Activated T-cell treated with anti-CD3 and anti-CD28 coated beads for 1 hour (primary cell): ENCODE measurements at regions not wholly inside any gene's neighbourhood (a gene's known extent, or its start where the extent isn't known, plus 50 kb on each side); places are given as distances from the start of the nearest gene placed in this dataset.

ENCODE experiments used
- DNase-seq: peaks from one replicate; pipeline ENCODE4 v3.0.0-alpha.2; 2020; ENCODE audit warnings: low read depth

DNA sequence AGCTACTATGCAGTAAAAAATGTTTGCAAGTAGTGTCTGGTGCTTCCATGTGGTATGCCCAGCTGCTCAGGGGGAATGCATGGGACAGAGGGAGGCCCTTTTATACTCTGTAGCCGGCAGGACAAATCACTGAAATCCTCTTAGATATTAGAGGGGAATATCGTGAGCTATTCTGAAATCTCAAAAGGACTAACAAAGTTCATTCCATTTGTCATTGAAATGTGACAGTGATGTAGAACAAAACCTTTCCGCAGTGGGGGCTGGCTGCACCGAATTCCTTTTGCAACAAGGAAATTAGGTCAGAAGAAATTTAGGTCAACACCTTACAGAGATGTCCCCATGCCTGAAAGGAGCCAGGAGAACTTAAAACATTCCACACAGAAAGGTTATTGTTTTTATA is 72.4 kb upstream of the MEF2C start:
- DNase-seq, result no peak

DNA sequence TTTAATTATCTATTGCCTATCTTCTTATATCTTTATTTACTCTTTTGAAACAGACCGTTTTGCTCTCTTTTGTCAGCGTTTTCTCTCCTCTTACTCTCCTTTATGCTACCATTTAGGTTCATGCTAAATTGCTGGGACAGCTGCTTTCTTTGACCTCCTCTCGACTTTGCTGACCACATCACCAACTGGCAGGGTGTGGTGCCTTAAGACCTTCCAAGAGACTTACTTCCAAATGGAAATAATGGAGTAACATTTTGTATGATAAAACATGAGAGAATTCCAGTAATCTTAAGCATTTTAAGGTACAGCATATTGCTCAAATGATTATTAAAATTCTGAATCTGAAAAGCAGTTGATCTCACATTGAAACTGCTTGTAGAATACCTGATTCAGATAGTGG is 71.5 kb upstream of the MEF2C start:
- DNase-seq, result no peak

DNA sequence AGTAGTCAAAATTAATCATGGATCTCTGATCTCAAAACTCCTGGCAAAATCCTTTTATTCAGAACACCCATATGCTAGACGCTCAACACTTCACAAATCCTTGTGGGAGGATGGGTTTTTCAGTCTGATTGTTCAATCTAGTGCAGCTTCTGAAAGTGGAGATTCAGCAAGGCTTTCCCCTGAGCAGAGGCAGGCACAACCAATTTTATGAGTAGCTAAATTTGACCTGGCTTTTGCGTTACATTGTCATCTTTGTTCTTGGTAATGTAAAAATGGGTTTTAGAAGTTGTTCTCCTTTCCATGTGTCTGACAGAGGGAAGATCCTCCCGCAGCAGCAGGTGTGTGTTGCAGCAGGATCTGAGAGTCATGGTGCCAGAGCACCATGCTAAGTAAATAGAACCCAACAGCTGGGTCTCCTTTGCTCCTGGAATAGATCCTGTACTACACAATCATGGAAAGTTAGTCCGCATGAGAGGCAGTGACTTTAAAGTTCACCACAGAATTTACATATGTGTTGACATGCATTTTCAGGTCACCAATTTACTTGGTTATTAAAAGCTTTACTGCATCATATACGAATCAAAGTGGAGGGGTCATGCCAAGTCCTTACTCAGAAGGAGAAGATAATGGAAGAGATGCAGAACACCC is 70.1 kb upstream of the MEF2C start:
- DNase-seq, result no peak

DNA sequence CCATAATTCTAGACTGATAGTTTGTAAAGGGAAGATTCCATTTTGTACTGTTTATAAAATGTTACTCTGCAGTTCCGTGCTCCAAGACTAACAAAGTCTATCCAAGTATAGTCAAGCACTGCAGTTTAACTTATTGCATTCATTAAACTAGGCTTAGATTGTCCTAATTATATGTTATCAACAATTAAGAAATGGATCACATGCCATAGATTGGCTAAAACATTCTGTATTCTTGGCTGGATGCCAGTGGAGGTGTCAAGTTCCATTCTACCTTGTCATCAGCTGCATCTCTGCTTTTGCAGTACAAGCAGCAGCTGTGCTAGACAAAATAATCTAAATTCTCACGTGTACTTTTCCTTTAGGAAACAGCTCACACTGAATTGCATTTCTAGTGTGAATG is 69.4 kb upstream of the MEF2C start:
- DNase-seq, result no peak

DNA sequence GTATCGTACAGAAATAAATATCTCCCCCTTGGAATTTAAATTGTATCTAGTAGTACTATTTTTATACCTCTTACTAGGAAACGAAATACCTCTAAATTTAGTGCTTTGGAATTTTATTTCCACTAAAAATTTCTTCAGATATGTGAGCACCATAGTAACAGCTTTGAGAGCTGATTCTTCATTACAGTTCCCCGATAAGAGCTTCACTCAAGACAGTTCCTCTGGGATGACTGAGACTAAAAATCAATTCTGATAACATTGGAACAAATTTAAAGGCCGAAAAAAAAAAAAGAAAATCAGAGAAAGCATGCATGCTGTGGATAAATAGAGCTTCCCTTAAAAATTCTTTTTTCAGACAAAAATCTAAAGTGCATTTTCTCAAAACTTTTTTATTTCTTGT is 68.5 kb upstream of the MEF2C start:
- DNase-seq, result no peak

DNA sequence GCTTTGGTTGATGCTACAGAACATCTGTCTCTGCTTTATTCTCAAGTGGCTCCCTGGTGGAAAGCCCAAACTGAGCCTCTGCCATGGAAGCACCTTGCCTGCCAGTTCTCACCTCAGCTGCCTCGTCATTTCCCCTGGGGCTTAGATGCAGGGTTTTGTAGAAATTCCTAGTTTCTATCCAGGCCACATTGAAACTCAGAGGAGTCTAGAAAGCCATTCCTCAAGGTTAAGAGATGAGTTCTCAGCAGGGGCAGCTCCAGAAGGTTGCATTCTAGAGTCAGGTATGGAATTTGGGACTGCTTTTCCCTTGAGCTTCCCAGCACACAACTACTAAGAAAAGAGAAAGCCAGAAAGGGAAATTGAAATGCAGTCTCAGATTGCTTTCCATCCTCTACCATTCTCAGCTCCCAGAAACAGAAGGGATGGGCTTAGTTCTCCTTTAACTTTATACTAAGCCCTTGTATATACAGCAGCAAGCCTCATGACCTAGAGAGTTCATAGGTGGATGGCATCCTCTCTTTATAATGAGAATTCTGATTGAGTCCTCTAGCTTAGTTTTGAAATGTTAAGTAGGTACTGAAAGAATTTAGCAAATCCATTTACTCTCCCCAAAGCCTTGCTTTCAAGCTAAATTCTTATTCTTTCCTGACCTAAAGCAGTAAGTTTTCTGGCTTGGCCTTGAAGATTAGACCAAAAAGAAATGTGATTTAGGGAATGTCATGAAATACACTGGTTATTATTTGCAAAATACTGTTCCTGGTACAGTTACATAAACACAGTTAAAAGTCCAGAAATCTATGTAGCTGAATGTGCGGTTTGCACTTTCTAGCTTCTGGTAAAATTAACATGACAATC is 66.0 kb upstream of the MEF2C start:
- DNase-seq, result no peak

DNA sequence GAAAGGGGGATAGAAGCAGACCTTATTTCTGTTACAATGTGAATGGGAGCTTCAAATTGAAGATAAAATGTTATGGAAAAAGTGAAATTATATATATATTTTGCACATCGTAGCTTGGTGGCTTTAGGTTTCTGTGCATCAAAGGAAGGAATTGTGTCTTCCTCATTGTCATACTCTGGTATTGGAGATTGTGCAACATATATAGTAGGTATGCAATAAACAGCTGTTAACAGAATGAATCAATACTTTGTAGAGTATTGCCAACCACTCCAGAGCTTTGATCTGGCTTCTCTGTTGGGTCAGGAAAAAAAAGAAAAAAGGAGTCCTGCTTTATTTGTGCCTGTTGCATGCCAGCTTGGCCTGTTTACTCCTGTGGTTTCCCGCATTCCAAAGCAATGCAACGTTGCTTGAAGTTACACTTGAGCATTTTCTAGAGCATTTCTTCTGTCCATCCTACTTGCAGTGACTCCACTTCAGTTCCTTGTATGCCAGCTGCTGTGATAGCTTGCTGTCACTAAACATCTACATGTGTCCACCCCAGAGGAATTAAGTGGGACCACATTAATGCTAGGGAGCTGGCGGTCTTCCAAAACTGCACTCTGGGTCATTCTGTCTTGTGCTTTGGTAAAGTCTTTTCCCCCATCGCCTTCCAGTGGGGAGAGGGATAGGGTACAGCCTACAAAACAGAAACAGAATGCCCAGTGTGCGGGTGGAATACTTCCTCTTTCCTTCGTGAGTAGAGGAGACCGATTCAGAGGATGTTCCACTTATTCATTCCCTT is 62.0 kb upstream of the MEF2C start:
- DNase-seq, result no peak

DNA sequence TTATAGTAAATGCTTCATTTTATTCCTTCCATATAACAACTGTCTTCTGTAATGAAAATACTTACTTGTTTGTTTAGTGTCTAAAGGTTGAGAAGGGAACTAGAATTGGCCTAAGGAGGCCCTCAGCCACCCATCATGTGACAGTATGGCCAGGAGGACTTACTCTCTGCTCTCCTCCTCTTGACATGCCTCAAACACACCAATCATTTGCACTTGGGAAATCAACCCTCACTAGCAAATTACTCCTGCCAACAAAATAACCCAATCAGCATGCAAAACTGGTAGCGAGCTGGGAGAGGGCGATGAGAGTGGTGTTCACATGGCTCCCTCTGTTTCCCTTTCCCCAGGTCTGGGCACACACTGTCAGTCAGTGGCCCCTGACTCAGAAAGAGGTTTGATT is 58.6 kb upstream of the MEF2C start:
- no peak for DNase-seq

DNA sequence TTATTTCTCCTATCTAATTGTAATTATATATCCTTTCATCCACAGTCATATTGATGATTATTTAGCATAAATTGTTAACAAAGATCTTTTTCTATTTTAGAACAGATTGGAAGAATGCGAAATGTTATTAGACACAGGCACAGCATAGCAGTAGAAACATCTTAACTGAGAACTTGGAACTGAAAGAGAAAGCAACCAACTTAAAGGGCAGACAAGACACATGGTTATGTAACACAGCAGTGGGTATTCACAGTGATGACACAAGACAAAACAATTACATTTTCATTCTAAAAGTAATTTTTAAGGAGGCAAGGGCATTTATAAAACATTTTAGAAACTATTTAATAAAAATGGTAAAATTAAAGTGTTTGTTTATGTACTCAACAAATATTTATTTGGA is 57.7 kb upstream of the MEF2C start:
- DNase-seq, result no peak

DNA sequence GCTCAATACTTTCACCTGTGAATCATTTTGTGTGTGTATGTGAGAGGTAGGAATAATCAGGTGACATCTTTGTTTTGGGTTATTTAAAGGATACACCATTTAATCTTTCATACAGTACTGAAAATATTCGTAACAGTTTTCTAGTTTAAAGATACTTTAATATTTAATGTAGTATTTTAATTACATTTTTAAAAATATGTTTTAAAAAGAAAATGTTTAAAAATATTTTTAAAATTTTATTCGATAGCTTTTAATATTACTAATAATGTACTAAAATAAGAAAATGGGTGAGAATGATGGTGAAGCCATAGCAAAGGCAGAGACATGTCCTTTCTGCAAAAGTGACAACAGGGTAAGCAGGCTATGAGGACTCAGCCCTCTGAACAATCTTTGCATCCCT is 56.3 kb upstream of the MEF2C start:
- no peak for DNase-seq

DNA sequence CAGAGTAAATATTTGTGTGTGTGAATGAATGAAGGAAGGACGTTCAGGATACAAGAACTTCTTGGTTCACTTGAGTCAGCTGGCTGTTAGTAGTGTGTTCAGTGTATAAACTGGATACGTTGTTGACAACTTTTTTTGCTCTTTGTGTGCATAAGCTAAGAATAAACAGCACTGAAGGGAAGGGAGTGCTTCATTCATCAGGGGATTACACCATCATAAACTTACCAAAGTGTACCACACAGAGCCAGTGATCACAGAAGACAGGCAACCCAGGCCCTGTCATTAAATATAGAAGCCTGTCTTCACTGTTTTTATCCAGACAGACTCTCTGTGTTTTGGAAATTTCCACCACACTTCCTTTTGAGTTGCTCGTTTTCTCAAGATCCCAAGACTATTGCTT is 55.5 kb upstream of the MEF2C start:
- no peak for DNase-seq

DNA sequence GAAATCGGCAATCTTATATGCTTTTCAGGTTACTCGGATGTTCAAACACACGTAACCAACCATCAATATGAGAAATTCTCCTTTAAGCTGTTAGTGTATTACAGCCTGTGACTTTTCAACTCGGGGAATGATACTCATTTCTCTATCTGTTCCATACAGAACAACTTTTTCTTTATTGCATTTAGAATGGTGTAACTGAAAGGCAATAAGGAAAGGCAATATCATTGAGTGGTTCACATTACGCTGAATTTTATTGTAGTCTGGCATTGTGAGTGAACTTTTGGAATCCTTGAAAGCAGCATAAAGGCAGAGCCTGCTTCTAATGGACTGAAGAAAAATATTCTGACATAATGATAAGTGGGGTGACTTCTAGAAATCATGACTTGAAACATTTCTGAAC is 54.4 kb upstream of the MEF2C start:
- DNase-seq, result no peak

DNA sequence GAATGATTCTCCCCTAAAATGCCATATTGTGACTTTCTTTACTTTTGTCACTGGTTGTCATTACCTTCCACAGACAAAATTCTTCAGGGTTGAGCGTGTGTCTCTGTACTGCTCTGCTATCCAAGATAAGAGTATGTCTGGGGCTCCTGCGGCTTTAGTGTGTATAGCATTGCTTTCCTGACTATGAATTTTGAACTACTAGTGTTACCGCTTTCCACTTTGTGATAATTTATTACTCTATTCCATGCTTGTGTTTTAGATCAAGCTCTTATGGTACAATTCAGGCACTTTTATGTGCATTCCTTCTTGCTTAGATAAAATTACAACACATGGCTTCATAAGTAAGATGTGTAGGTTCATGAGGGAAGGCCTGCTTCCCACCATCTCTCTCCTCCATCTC is 51.5 kb upstream of the MEF2C start:
- no peak for DNase-seq
